Parathyroid adenoma (tissue), 2 donors: ENCODE measurements at regions not wholly inside any gene's neighbourhood (a gene's known extent, or its start where the extent isn't known, plus 50 kb on each side); places are given as distances from the start of the nearest gene placed in this dataset.

Experiments used
- H2AFZ ChIP-seq: fragments of 300-600 bp; sonication (generic); one replicate; pipeline ENCODE4 v1.7.0; 2017; ENCODE audit warnings: antibody characterized with exemption, mild to moderate bottlenecking
- H3K27ac ChIP-seq: fragments of 300-600 bp; sonication (generic); one replicate; pipeline ENCODE4 v1.7.0; 2017
- H3K27me3 ChIP-seq: fragments of 300-600 bp; sonication (generic); one replicate; pipeline ENCODE4 v1.7.0; 2017; ENCODE audit warnings: low read length; ENCODE audit not compliant: control insufficient read depth, insufficient read depth
- H3K36me3 ChIP-seq: fragments of 300-600 bp; sonication (generic); one replicate; pipeline ENCODE4 v1.7.0; 2017; ENCODE audit warnings: low read length; ENCODE audit not compliant: control insufficient read depth, insufficient read depth
- H3K4me1 ChIP-seq: fragments of 300-600 bp; sonication (generic); one replicate; pipeline ENCODE4 v1.7.0; 2017; ENCODE audit warnings: control low read depth
- H3K4me2 ChIP-seq: fragments of 300-600 bp; sonication (generic); one replicate; pipeline ENCODE4 v1.7.0; 2017; ENCODE audit warnings: low read length
- H3K4me3 ChIP-seq: fragments of 300-600 bp; sonication (generic); one replicate; pipeline ENCODE4 v1.7.0; 2017; ENCODE audit warnings: low read depth, low read length
- H3K79me2 ChIP-seq: fragments of 300-600 bp; sonication (generic); one replicate; pipeline ENCODE4 v1.7.0; 2017; ENCODE audit warnings: control low read depth
- H3K9ac ChIP-seq: fragments of 300-600 bp; sonication (generic); one replicate; pipeline ENCODE4 v1.7.0; 2017; ENCODE audit warnings: mild to moderate bottlenecking
- H3K9me3 ChIP-seq: fragments of 300-600 bp; sonication (generic); one replicate; pipeline ENCODE4 v1.7.0; 2017; ENCODE audit warnings: low read length; ENCODE audit not compliant: control insufficient read depth
- TF ChIP-seq, protein P1 (sequence below): fragments of 300-600 bp; sonication (generic); IDR thresholded peaks from one replicate; pipeline ENCODE4 v1.7.0; 2017; ENCODE audit warnings: antibody characterized with exemption, mild to moderate bottlenecking
- donor health status: primary hyperparathyroidism.

DNA sequence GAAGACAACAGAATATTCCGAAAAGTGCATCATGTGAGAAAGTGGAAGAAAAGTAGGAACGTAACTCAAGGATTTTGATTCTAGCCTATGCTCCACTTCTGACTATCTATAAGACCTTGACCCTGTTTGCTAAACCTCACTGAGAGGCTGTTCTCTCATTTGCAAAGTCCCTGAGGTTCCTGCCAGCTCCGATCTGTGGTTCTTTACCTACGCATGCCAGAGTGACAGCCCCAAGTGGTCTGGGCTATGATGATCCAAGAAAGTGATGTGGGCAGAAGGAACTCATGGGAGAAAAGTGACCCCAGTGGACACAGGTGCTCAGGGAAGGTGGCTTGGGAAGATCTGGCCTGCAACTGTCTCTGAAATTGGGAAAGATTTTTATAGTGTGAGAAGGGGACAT is 301.1 kb upstream of the CDH11 start:
- H2AFZ ChIP-seq = no peak overlapping the region
- no peaks in the 10 kb centered on the region for H3K36me3 ChIP-seq
- no peaks in the 10 kb centered on the region for H3K27me3 ChIP-seq
- no peak overlapping the region for H3K4me3 ChIP-seq
- no peaks in the 10 kb centered on the region for H3K4me1 ChIP-seq
- H3K9ac ChIP-seq = no peak overlapping the region
- H3K9me3 ChIP-seq = no peaks in the 10 kb centered on the region
- no peaks in the 10 kb centered on the region for H3K79me2 ChIP-seq
- TF ChIP-seq, protein P1, sequence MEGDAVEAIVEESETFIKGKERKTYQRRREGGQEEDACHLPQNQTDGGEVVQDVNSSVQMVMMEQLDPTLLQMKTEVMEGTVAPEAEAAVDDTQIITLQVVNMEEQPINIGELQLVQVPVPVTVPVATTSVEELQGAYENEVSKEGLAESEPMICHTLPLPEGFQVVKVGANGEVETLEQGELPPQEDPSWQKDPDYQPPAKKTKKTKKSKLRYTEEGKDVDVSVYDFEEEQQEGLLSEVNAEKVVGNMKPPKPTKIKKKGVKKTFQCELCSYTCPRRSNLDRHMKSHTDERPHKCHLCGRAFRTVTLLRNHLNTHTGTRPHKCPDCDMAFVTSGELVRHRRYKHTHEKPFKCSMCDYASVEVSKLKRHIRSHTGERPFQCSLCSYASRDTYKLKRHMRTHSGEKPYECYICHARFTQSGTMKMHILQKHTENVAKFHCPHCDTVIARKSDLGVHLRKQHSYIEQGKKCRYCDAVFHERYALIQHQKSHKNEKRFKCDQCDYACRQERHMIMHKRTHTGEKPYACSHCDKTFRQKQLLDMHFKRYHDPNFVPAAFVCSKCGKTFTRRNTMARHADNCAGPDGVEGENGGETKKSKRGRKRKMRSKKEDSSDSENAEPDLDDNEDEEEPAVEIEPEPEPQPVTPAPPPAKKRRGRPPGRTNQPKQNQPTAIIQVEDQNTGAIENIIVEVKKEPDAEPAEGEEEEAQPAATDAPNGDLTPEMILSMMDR = no peak
- no peak overlapping the region for H3K27ac ChIP-seq
- no peak overlapping the region for H3K4me2 ChIP-seq

DNA sequence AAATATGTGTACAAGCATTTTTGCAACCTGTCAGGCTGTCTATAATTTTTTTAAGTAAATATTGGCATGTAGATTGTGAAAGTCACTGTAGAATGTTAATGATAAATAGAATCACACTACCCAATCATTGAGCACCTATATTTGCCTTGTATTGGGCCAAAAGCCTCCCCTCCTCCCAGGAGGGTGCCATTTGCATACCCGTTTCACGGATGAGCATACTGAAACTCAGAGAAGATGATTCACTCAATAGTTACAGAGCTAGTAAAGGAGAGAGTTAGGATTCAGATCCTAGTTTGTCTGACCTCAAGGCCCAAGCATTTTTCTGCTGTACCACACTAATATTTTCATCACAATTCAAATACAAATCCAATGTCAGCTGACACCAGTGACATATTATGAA is 299.7 kb upstream of the CDH11 start:
- no peaks in the 10 kb centered on the region for H3K79me2 ChIP-seq
- H3K9me3 ChIP-seq = no peaks in the 10 kb centered on the region
- no peak overlapping the region for H3K4me3 ChIP-seq
- no peak overlapping the region for H3K27ac ChIP-seq
- no peak overlapping the region for H3K4me2 ChIP-seq
- H3K4me1 ChIP-seq = no peaks in the 10 kb centered on the region
- H3K36me3 ChIP-seq = no peaks in the 10 kb centered on the region
- no peaks in the 10 kb centered on the region for H3K27me3 ChIP-seq
- TF ChIP-seq, protein P1 = no peak
- no peak overlapping the region for H3K9ac ChIP-seq
- H2AFZ ChIP-seq = no peak overlapping the region

DNA sequence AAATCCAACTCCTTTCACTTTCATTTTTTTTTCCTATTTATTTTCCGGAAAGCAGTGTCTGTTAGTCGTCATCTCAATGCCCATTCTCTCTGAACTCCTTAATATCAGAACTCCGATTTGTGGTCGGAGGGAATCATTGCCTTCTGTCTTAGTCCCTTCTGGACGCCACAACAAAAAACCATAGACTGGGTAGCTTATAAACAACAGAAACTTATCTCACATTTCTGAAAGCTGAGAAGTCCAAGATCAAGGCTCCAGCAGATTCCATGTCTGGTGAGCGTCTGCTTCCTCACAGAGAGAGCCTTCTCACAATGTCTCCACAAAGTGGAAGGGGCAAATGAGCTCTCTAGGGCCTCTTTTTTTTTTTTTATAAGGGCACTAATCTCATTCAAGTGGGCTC is 296.6 kb upstream of the CDH11 start:
- H3K4me2 ChIP-seq = no peak overlapping the region
- H3K9me3 ChIP-seq = no peaks in the 10 kb centered on the region
- H3K4me1 ChIP-seq = no peaks in the 10 kb centered on the region
- H3K27me3 ChIP-seq = no peaks in the 10 kb centered on the region
- H3K27ac ChIP-seq = no peak overlapping the region
- H3K4me3 ChIP-seq = no peak overlapping the region
- H3K9ac ChIP-seq = no peak overlapping the region
- no peak overlapping the region for H2AFZ ChIP-seq
- no peaks in the 10 kb centered on the region for H3K36me3 ChIP-seq
- no peaks in the 10 kb centered on the region for H3K79me2 ChIP-seq
- TF ChIP-seq, protein P1 = no peak

DNA sequence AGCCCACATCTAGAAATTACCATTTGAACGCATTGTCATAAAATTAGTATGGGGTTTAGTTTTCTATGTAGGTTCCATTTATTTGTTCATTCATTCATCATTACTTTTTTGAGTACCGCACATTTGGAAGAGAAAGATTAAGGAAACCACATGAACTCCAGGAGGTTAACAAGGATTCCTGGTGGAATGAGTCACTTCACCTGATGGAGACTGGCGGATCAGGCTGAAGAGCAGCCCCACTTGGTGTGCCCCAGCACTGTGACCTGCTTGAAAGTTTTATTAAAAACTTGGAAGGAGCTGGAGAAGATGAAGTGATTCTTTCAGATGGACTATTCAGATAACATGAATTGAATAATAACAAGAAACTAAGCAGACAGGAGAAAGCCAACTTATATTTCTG is 293.6 kb upstream of the CDH11 start:
- H3K9ac ChIP-seq = no peak overlapping the region
- H3K4me2 ChIP-seq = no peak overlapping the region
- no peaks in the 10 kb centered on the region for H3K27me3 ChIP-seq
- no peak overlapping the region for H3K4me3 ChIP-seq
- TF ChIP-seq, protein P1 = no peak
- no peaks in the 10 kb centered on the region for H3K36me3 ChIP-seq
- no peaks in the 10 kb centered on the region for H3K4me1 ChIP-seq
- H3K27ac ChIP-seq = no peak overlapping the region
- no peaks in the 10 kb centered on the region for H3K79me2 ChIP-seq
- no peaks in the 10 kb centered on the region for H3K9me3 ChIP-seq
- H2AFZ ChIP-seq = no peak overlapping the region

DNA sequence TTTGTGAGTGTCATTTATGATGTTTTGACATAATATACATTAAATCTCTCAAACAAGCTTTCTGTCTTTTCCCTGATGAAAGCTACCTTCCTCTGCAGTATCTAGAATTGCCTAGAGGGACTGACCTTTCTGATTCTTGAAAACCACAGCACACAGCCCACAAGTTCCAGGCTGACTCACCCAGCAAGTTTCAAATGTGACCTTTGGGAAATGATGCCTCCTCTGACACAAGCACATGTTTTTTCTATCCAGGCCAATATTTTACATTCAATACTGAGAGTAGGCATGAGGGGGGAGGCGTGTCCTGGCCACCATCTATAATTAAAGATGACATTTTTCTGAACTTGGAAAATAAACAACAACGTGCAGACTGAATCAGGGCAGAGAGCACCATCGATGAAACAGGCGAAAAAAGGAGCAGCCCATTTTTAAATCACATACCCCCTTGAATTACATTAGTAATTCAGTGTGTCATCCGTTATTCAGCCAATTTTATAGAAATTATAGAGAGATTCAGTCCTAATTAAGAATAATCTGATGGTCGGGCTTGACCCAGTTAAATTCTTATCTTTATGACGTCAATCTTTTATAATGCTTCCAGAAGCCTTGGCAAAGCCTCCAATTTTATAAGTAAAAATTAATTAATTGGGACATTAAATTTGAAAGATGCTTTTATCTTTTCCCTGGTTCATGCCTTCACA is 292.6 kb upstream of the CDH11 start:
- no peak overlapping the region for H3K27ac ChIP-seq
- TF ChIP-seq, protein P1 = no peak
- no peaks in the 10 kb centered on the region for H3K27me3 ChIP-seq
- no peak overlapping the region for H2AFZ ChIP-seq
- H3K9me3 ChIP-seq = no peaks in the 10 kb centered on the region
- H3K79me2 ChIP-seq = no peaks in the 10 kb centered on the region
- no peak overlapping the region for H3K4me3 ChIP-seq
- H3K36me3 ChIP-seq = no peaks in the 10 kb centered on the region
- no peak overlapping the region for H3K4me2 ChIP-seq
- H3K9ac ChIP-seq = no peak overlapping the region
- H3K4me1 ChIP-seq = no peaks in the 10 kb centered on the region
